Kidney epithelial cell (primary cell): ENCODE measurements at regions not wholly inside any gene's neighbourhood (a gene's known extent, or its start where the extent isn't known, plus 50 kb on each side); places are given as distances from the start of the nearest gene placed in this dataset.

Experiments used
- DNase-seq: peaks from one replicate; pipeline ENCODE4 v3.0.0-alpha.2; 2010; ENCODE audit warnings: low read depth
- H3K27me3 ChIP-seq: 2 replicates; pipeline ENCODE4 v1.6.0; 2011; ENCODE audit warnings: low read length; ENCODE audit not compliant: control insufficient read depth, insufficient read depth
- H3K36me3 ChIP-seq: 2 replicates; pipeline ENCODE4 v1.5.1; 2011; ENCODE audit warnings: low read length; ENCODE audit not compliant: control insufficient read depth, insufficient read depth
- H3K4me3 ChIP-seq: 2 replicates; pipeline ENCODE4 v1.5.1; 2011; ENCODE audit warnings: low read depth, mild to moderate bottlenecking, control low read depth, low read length
- TF ChIP-seq, protein P1 (sequence below): IDR thresholded peaks from 2 replicates; pipeline ENCODE4 v1.5.1; 2011; ENCODE audit warnings: mild to moderate bottlenecking, moderate library complexity, low read length, control low read depth, inconsistent platforms; ENCODE audit not compliant: insufficient read depth, poor library complexity, severe bottlenecking

GRCh38 chr2:36271266-36271665, 84.3 kb upstream of the CRIM1 start:
- Histone ChIP-seq H3K27me3 (no peaks in the 10 kb centered on the region), H3K36me3 (no peaks in the 10 kb centered on the region), H3K4me3 (no peak overlapping the region)
- TF ChIP-seq, protein P1, sequence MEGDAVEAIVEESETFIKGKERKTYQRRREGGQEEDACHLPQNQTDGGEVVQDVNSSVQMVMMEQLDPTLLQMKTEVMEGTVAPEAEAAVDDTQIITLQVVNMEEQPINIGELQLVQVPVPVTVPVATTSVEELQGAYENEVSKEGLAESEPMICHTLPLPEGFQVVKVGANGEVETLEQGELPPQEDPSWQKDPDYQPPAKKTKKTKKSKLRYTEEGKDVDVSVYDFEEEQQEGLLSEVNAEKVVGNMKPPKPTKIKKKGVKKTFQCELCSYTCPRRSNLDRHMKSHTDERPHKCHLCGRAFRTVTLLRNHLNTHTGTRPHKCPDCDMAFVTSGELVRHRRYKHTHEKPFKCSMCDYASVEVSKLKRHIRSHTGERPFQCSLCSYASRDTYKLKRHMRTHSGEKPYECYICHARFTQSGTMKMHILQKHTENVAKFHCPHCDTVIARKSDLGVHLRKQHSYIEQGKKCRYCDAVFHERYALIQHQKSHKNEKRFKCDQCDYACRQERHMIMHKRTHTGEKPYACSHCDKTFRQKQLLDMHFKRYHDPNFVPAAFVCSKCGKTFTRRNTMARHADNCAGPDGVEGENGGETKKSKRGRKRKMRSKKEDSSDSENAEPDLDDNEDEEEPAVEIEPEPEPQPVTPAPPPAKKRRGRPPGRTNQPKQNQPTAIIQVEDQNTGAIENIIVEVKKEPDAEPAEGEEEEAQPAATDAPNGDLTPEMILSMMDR = no peak
- no peak for DNase-seq

DNA sequence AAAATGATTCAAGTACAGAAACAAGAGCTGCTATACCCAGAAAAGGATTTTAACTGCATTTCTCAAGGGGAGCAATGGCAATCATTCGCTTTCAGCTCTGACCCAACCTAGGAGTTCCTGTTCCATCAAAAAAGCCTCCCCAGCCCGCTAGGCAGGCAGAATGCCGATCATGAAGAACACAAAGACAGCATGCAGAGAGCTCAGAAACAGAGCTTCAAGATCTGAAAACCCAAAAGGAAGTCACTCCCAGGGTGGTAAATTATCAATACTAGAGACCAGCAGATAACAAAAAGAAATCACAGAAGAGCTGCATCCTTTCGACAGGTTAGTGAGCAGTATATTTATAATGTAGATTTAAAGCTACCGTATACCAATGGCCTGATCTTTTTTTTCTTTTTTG, 84.8 kb upstream of the CRIM1 start:
- no peaks in the 10 kb centered on the region for H3K36me3 ChIP-seq
- TF ChIP-seq, protein P1 = no peak

DNA sequence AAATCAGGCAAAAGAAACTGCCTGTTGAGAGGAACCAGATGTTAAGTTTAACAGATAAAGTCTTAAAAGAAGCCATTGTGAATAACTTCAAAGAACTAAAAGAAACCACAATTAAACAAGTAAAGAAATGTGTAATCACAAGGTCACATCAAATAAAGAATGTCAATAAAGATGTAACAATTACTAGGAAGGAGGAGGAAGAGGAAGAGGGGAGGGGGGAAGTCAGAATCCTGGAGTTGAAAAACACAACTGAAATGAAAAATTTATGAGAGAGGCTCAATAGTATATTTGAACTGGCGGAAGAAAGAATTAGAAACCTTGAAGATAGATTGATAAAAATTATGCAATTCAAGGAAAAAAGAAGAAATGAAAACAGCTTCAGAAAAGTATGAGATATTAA, 88.4 kb upstream of the CRIM1 start:
- Histone ChIP-seq H3K27me3 (no peaks in the 10 kb centered on the region), H3K4me3 (no peak overlapping the region), H3K36me3 (no peaks in the 10 kb centered on the region)
- no peak for DNase-seq
- TF ChIP-seq, protein P1 = no peak

More for the DNA sequence above, 84.8 kb upstream of the CRIM1 start:
- no peaks in the 10 kb centered on the region for H3K27me3 ChIP-seq
- H3K4me3 ChIP-seq = no peak overlapping the region
- DNase-seq = no peak

DNA sequence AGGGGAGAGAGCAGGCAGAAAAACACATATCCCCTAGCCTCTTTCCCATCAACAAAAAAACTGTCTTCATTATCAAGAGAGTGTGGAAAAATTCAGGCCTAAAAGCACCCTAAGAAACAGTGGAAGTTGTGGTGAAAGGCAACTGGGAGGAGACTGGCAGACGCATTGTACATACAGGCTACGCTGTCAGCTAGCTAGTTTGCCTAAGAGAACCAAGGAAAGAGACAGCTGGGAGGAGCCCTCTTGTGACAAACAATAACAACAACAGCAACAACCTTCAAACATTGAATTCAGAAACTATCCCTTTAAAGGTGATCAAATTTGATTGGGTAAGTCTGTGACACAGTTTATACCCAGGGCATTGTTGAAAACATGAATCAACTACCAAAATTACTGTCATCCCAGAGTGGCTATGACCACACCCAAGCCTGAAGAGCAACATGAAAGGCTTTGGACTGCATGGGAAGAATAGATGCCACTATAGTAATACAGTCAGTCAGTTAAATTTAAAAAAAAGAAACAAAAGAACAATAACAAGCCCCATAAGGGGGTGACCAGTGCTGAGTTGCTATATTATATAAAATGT, 88.9 kb upstream of the CRIM1 start:
- DNase-seq = no peak
- Histone ChIP-seq H3K4me3 (no peak overlapping the region), H3K36me3 (no peaks in the 10 kb centered on the region), H3K27me3 (no peaks in the 10 kb centered on the region)
- TF ChIP-seq, protein P1 = no peak

- Histone ChIP-seq H3K27me3 (no peaks in the 10 kb centered on the region), H3K4me3 (no peak overlapping the region), H3K36me3 (no peaks in the 10 kb centered on the region)
- DNase-seq = no peak
- TF ChIP-seq, protein P1 = no peak
Measured at GRCh38 chr2:36262581-36262980, 93.0 kb upstream of the CRIM1 start.

GRCh38 chr2:36255863-36256262, 99.7 kb upstream of the CRIM1 start:
- no peak for DNase-seq
- TF ChIP-seq, protein P1 = no peak
- no peaks in the 10 kb centered on the region for H3K36me3 ChIP-seq
- no peak overlapping the region for H3K4me3 ChIP-seq
- H3K27me3 ChIP-seq = no peaks in the 10 kb centered on the region
